ENCODE measurements at regions not wholly inside any gene's neighbourhood (a gene's known extent, or its start where the extent isn't known, plus 50 kb on each side); places are given as distances from the start of the nearest gene placed in this dataset.

GRCh38 chr1:54477153-54477561, 70.9 kb upstream of the ACOT11 start:
- no peaks in the 10 kb centered on the region for H3K9me3 ChIP-seq (ENCODE audit: severe bottlenecking)
- H3K36me3 ChIP-seq: no peaks in the 10 kb centered on the region
- no peak overlapping the region for H3K4me3 ChIP-seq (ENCODE audit: low read depth, low read length)
- no peak overlapping the region; the same call in 1 of the 2 replicates for H3K27ac ChIP-seq
- no peak for TF ChIP-seq CTCF (IDR thresholded peaks at IDR 0.05; ENCODE audit: low read depth, low read length)
- no peak for DNase-seq
- no peaks in the 10 kb centered on the region for H3K27me3 ChIP-seq (ENCODE audit: insufficient read depth, low read depth, severe bottlenecking)

GRCh38 chr1:54476530-54477109, 70.4 kb upstream of the SSBP3 start:
- no peaks in the 10 kb centered on the region for H3K9me3 ChIP-seq (ENCODE audit: severe bottlenecking)
- H3K4me3 ChIP-seq (ENCODE audit: low read depth, low read length): no peak overlapping the region
- H3K27me3 ChIP-seq (ENCODE audit: insufficient read depth, low read depth, severe bottlenecking): no peaks in the 10 kb centered on the region
- no peaks in the 10 kb centered on the region for H3K36me3 ChIP-seq
- no peak for DNase-seq
- no peak overlapping the region; the same call in none of the 2 replicates for H3K27ac ChIP-seq
- no peak for TF ChIP-seq CTCF (IDR thresholded peaks at IDR 0.05; ENCODE audit: low read depth, low read length)

DNA sequence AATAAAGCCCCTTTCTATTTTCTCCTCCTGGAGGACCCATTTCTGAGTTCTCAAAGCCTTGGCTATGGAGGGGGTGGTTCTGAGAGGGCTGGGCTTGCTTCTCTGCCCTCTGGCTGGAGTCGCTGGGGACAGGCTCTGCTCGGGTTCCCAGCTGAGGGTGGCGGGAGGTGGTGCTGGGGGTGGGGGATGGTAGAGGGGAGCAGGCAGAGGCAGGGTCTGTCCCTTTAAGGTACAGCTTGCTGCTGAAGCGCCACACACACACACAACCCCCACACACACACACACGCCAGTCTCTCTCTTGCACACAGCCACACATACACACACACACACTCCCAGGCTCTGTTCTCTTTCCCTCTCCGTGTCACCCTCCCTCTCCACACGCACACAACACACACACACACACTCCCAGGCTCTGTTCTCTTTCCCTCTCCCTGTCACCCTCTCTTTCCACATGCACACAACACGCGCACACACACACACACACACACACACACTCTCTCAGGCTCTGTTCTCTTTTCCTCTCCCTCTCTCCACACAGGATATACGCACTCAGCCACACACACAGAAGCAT, 69.8 kb upstream of the SSBP3 start:
- no peak for DNase-seq

GRCh38 chr1:54475357-54475881, 69.2 kb upstream of the SSBP3 start:
- no peak for TF ChIP-seq CTCF (IDR thresholded peaks at IDR 0.05; ENCODE audit: low read depth, low read length)
- peak overlapping the region; percentile 39 for H3K27ac ChIP-seq

More for the DNA sequence above, 69.8 kb upstream of the SSBP3 start:
- Histone ChIP-seq H3K36me3 (no peaks in the 10 kb centered on the region), H3K4me3 (ENCODE audit: low read depth, low read length) (no peak overlapping the region), H3K27ac (peak overlapping the region; percentile 39), H3K27me3 (ENCODE audit: insufficient read depth, low read depth, severe bottlenecking) (no peaks in the 10 kb centered on the region), H3K9me3 (ENCODE audit: severe bottlenecking) (no peaks in the 10 kb centered on the region)
- TF ChIP-seq CTCF (IDR thresholded peaks at IDR 0.05; ENCODE audit: low read depth, low read length): no peak

DNA sequence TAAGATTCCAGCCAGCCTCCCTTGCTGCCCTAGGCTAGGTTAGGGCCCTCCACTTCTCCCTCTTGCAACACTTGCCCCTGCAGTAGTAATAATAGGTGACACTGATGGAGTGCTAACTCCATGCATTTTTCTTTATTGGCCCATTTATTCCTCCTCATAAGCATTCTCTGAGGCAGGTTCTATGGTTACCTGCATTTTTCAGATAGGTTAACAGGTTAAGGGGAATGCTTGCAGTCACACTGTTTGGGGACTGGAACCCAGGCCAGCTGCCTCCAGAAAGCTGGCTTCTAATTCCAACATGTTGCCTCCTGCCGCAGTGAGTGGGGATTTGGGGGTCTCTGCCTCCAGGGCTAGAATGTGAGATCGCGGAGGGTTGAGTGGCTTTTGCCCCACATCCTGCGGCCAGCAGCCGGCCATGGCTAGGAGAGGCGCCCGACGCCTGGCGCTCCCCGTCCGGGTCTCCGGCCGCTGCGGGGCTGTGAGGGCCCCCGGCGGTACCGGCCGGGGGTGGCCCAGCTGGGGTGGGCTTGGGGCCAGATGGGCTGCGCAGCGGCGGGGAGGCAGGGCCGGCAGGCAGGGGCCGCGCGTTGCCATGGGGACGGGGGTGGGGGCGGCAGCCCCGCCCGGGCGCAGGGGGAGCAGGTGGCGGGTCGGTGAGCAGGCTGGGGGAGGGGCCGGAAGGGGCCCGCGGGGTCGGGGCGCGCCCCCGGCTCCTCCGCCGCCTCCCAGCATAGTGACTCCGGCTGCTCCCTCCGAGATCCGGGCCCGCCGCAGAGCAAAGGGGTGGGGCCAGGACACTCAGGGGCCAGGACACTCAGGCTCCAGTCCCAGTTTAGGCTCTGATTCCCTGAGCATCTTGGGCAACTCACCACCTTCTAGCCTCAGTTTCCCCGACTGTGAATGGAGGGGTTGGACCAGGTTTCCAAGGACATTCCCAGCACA, 68.4 kb upstream of the SSBP3 start:
- peak overlapping the region; percentile 39 for H3K27ac ChIP-seq
- no peaks in the 10 kb centered on the region for H3K9me3 ChIP-seq (ENCODE audit: severe bottlenecking)
- H3K36me3 ChIP-seq: no peaks in the 10 kb centered on the region
- no peaks in the 10 kb centered on the region for H3K27me3 ChIP-seq (ENCODE audit: insufficient read depth, low read depth, severe bottlenecking)
- DNase-seq: peak; percentile 51
- no peak for TF ChIP-seq CTCF (IDR thresholded peaks at IDR 0.05; ENCODE audit: low read depth, low read length)
- peak overlapping the region; percentile 43 for H3K4me3 ChIP-seq (ENCODE audit: low read depth, low read length)

More at GRCh38 chr1:54475357-54475881, 69.2 kb upstream of the SSBP3 start:
- Histone ChIP-seq H3K36me3 (no peaks in the 10 kb centered on the region), H3K4me3 (ENCODE audit: low read depth, low read length) (no peak overlapping the region), H3K9me3 (ENCODE audit: severe bottlenecking) (no peaks in the 10 kb centered on the region), H3K27me3 (ENCODE audit: insufficient read depth, low read depth, severe bottlenecking) (no peaks in the 10 kb centered on the region)
- no peak for DNase-seq

Data from WERI-Rb-1 (cell line).